ENCODE measurements at regions not wholly inside any gene's neighbourhood (a gene's known extent, or its start where the extent isn't known, plus 50 kb on each side); places are given as distances from the start of the nearest gene placed in this dataset.

- Histone ChIP-seq H4K20me1 (replicated peaks; ENCODE audit: insufficient read depth) (no peaks in the 10 kb centered on the region), H3K9me2 (ENCODE audit: insufficient read depth) (no peaks in the 10 kb centered on the region), H3K36me3 (ENCODE audit: insufficient read depth) (no peaks in the 10 kb centered on the region), H3K79me2 (replicated peaks; ENCODE audit: insufficient read depth) (no peaks in the 10 kb centered on the region), H3K4me3 (no peak overlapping the region), H3K27ac (ENCODE audit: low read depth) (no peak overlapping the region), H3K4me2 (no peak overlapping the region), H2AFZ (no peak overlapping the region), H3F3A (replicated peaks; ENCODE audit: low read depth) (no peaks in the 10 kb centered on the region), H3K27me3 (ENCODE audit: insufficient read depth) (no peaks in the 10 kb centered on the region), H3K4me1 (ENCODE audit: insufficient read depth) (no peaks in the 10 kb centered on the region)
- H3K4me3 Mint-ChIP-seq, result no peak overlapping the region
- DNase-seq (ENCODE audit: low spot score), result no peak
- TF ChIP-seq JUNB (IDR thresholded peaks at IDR 0.05; ENCODE audit: unreplicated experiment), result no peak
- TF ChIP-seq POLR2AphosphoS5 (IDR thresholded peaks at IDR 0.05; ENCODE audit: low read depth), result no peak
- no peak for TF ChIP-seq CTCF (conservative IDR thresholded peaks at IDR 0.05; ENCODE audit: low read depth in 2 of 2)
- no peak for TF ChIP-seq ZNF331 (CRISPR knock-in tag; IDR thresholded peaks at IDR 0.05; ENCODE audit: low read depth)
- TF ChIP-seq CREB1 (CRISPR knock-in tag; IDR thresholded peaks at IDR 0.05; ENCODE audit: low read depth), result no peak
- no peak for TF ChIP-seq REST (IDR thresholded peaks at IDR 0.05; ENCODE audit: unreplicated experiment)
- no peaks in the 10 kb centered on the region for H3K27me3 Mint-ChIP-seq (ENCODE audit: insufficient read depth, low read depth, poor library complexity)
- ATAC-seq, result no peak
- no peaks in the 10 kb centered on the region; the same call in 2 of the 3 replicates for H3K9me3 Mint-ChIP-seq
- H3K4me1 Mint-ChIP-seq, result no peaks in the 10 kb centered on the region
- H3K36me3 Mint-ChIP-seq (ENCODE audit: low read depth), result no peaks in the 10 kb centered on the region
- H3K27ac Mint-ChIP-seq, result no peak overlapping the region
Observed at GRCh38 chr4:59024257-59024656, 1914.1 kb upstream of the IGFBP7 start.

- ATAC-seq (no peak), DNase-seq (ENCODE audit: low spot score) (no peak)
- Histone ChIP-seq H3K4me1 (ENCODE audit: insufficient read depth) (no peaks in the 10 kb centered on the region), H3K36me3 (ENCODE audit: insufficient read depth) (no peaks in the 10 kb centered on the region), H3K4me3 (no peak overlapping the region), H3K27me3 (ENCODE audit: insufficient read depth) (no peaks in the 10 kb centered on the region), H3K79me2 (replicated peaks; ENCODE audit: insufficient read depth) (no peaks in the 10 kb centered on the region), H3F3A (replicated peaks; ENCODE audit: low read depth) (no peaks in the 10 kb centered on the region), H3K9me2 (ENCODE audit: insufficient read depth) (no peaks in the 10 kb centered on the region), H2AFZ (no peak overlapping the region), H4K20me1 (replicated peaks; ENCODE audit: insufficient read depth) (no peaks in the 10 kb centered on the region), H3K27ac (ENCODE audit: low read depth) (no peak overlapping the region), H3K4me2 (no peak overlapping the region)
- Mint-ChIP-seq H3K4me1 (peaks cover 7% of the 10 kb centered on the region; the same call in 1 of the 3 replicates), H3K36me3 (ENCODE audit: low read depth) (no peaks in the 10 kb centered on the region), H3K4me3 (no peak overlapping the region), H3K27ac (no peak overlapping the region), H3K9me3 (no peaks in the 10 kb centered on the region), H3K27me3 (ENCODE audit: insufficient read depth, low read depth, poor library complexity) (no peaks in the 10 kb centered on the region)
- TF ChIP-seq NANOG (IDR thresholded peaks at IDR 0.05; ENCODE audit: borderline replicate concordance) (no peak), ETS1 (IDR thresholded peaks at IDR 0.05) (no peak), ZNF114 (CRISPR knock-in tag; IDR thresholded peaks at IDR 0.05) (no peak), REST (IDR thresholded peaks at IDR 0.05; ENCODE audit: unreplicated experiment) (no peak), CREB1 (CRISPR knock-in tag; IDR thresholded peaks at IDR 0.05; ENCODE audit: low read depth) (no peak), ZNF331 (CRISPR knock-in tag; IDR thresholded peaks at IDR 0.05; ENCODE audit: low read depth) (no peak), EZH2phosphoT487 (IDR thresholded peaks at IDR 0.05; ENCODE audit: unreplicated experiment) (no peak), EZH2 (IDR thresholded peaks at IDR 0.05; ENCODE audit: low read depth, unreplicated experiment) (no peak)
Observed at GRCh38 chr4:59037812-59038211, 1927.6 kb upstream of the IGFBP7 start.
